ENCODE measurements at regions not wholly inside any gene's neighbourhood (a gene's known extent, or its start where the extent isn't known, plus 50 kb on each side); places are given as distances from the start of the nearest gene placed in this dataset.

DNA sequence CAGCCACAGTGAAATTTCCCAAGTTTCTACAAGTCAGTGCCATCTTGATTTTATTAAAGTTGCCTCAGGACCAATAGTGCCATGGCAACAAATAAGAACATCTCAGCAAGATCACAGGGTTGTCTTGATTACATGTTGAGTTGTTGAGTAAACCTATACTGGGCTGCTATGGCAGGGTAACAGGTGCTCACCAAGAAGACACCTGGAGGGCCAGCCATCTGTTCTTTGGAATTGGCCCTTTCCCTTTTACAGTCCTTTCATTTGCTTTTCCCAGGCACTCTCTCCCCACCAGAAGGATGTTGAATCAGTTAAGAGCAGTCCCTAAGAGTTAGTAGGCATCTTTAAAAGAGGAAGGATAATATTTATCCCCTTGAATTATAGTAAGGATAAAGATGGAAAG, 582.0 kb downstream of the TNS3 start:
- no peaks in the 10 kb centered on the region for H3K4me1 ChIP-seq (ENCODE audit: control insufficient read depth in 2 of 2, insufficient read depth in 2 of 2, low read length in 1 of 2)
- no peaks in the 10 kb centered on the region for H3K27me3 ChIP-seq (ENCODE audit: control insufficient read depth in 1 of 2, insufficient read depth in 2 of 2, low read length in 2 of 2)
- no peak overlapping the region for H3K4me3 ChIP-seq (ENCODE audit: low read depth in 1 of 2, low read length in 2 of 2)
- no peak overlapping the region for H3K27ac ChIP-seq (ENCODE audit: low read depth in 2 of 2, low read length in 1 of 2)
- H3K36me3 ChIP-seq (ENCODE audit: control insufficient read depth in 2 of 2, insufficient read depth in 2 of 2, low read length in 1 of 2), result no peaks in the 10 kb centered on the region
- no peaks in the 10 kb centered on the region for H3K9me3 ChIP-seq (ENCODE audit: control insufficient read depth in 2 of 2, insufficient read depth in 1 of 2, low read depth in 1 of 2, low read length in 1 of 2)

GRCh38 chr7:46996972-46997371, 584.9 kb downstream of the TNS3 start:
- Histone ChIP-seq H3K27me3 (ENCODE audit: control insufficient read depth in 1 of 2, insufficient read depth in 2 of 2, low read length in 2 of 2) (no peaks in the 10 kb centered on the region), H3K4me3 (ENCODE audit: low read depth in 1 of 2, low read length in 2 of 2) (no peak overlapping the region), H3K27ac (ENCODE audit: low read depth in 2 of 2, low read length in 1 of 2) (no peak overlapping the region), H3K9me3 (ENCODE audit: control insufficient read depth in 2 of 2, insufficient read depth in 1 of 2, low read depth in 1 of 2, low read length in 1 of 2) (no peaks in the 10 kb centered on the region), H3K36me3 (ENCODE audit: control insufficient read depth in 2 of 2, insufficient read depth in 2 of 2, low read length in 1 of 2) (no peaks in the 10 kb centered on the region), H3K4me1 (ENCODE audit: control insufficient read depth in 2 of 2, insufficient read depth in 2 of 2, low read length in 1 of 2) (peaks cover 0 to 2% of the 10 kb centered on the region in 2 donors)
- WGBS, 2 donors, result 84 to 85% methylated on average over 3 of the region's 3 CpGs

GRCh38 chr7:46993396-46993795, 588.5 kb downstream of the TNS3 start:
- 46 to 48% methylated on average over 3 of the region's 3 CpGs for WGBS, 2 donors
- no peaks in the 10 kb centered on the region for H3K36me3 ChIP-seq (ENCODE audit: control insufficient read depth in 2 of 2, insufficient read depth in 2 of 2, low read length in 1 of 2)
- no peak overlapping the region for H3K27ac ChIP-seq (ENCODE audit: low read depth in 2 of 2, low read length in 1 of 2)
- no peak overlapping the region for H3K4me3 ChIP-seq (ENCODE audit: low read depth in 1 of 2, low read length in 2 of 2)
- no peaks in the 10 kb centered on the region for H3K27me3 ChIP-seq (ENCODE audit: control insufficient read depth in 1 of 2, insufficient read depth in 2 of 2, low read length in 2 of 2)
- H3K4me1 ChIP-seq (ENCODE audit: control insufficient read depth in 2 of 2, insufficient read depth in 2 of 2, low read length in 1 of 2), result peaks cover 0 to 2% of the 10 kb centered on the region in 2 donors
- H3K9me3 ChIP-seq (ENCODE audit: control insufficient read depth in 2 of 2, insufficient read depth in 1 of 2, low read depth in 1 of 2, low read length in 1 of 2), result no peaks in the 10 kb centered on the region

DNA sequence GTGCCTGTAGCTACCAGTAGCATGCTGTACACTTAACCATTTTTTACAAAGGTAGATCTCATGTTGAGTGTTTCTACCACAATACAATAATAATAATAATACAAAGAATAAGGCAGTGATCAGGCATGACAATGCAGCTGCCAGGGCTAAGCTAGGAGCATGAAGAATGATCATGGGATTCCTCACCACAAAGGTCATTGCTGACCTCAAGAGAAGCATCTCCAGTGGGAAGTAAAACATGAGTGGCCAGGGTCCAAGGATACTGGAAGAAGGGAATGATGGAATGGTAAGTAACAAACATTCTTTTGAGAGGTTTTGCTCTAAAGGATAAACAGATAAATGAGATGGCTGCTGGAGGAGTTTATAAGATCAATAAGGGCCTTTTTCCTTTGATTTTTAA, 591.1 kb downstream of the TNS3 start:
- Histone ChIP-seq H3K27ac (ENCODE audit: low read depth in 2 of 2, low read length in 1 of 2) (no peak overlapping the region), H3K36me3 (ENCODE audit: control insufficient read depth in 2 of 2, insufficient read depth in 2 of 2, low read length in 1 of 2) (no peaks in the 10 kb centered on the region), H3K9me3 (ENCODE audit: control insufficient read depth in 2 of 2, insufficient read depth in 1 of 2, low read depth in 1 of 2, low read length in 1 of 2) (no peaks in the 10 kb centered on the region), H3K27me3 (ENCODE audit: control insufficient read depth in 1 of 2, insufficient read depth in 2 of 2, low read length in 2 of 2) (no peaks in the 10 kb centered on the region), H3K4me1 (ENCODE audit: control insufficient read depth in 2 of 2, insufficient read depth in 2 of 2, low read length in 1 of 2) (peaks cover 0 to 2% of the 10 kb centered on the region in 2 donors), H3K4me3 (ENCODE audit: low read depth in 1 of 2, low read length in 2 of 2) (no peak overlapping the region)

- H3K27me3 ChIP-seq (ENCODE audit: control insufficient read depth in 1 of 2, insufficient read depth in 2 of 2, low read length in 2 of 2), result no peaks in the 10 kb centered on the region
- H3K9me3 ChIP-seq (ENCODE audit: control insufficient read depth in 2 of 2, insufficient read depth in 1 of 2, low read depth in 1 of 2, low read length in 1 of 2), result no peaks in the 10 kb centered on the region
- peaks cover 0 to 2% of the 10 kb centered on the region in 2 donors for H3K4me1 ChIP-seq (ENCODE audit: control insufficient read depth in 2 of 2, insufficient read depth in 2 of 2, low read length in 1 of 2)
- H3K36me3 ChIP-seq (ENCODE audit: control insufficient read depth in 2 of 2, insufficient read depth in 2 of 2, low read length in 1 of 2), result no peaks in the 10 kb centered on the region
- no peak overlapping the region for H3K4me3 ChIP-seq (ENCODE audit: low read depth in 1 of 2, low read length in 2 of 2)
- no peak overlapping the region for H3K27ac ChIP-seq (ENCODE audit: low read depth in 2 of 2, low read length in 1 of 2)
These were observed 592.7 kb downstream of the TNS3 start for GRCh38 chr7:46989247-46989646.

- no peaks in the 10 kb centered on the region for H3K4me1 ChIP-seq (ENCODE audit: control insufficient read depth in 2 of 2, insufficient read depth in 2 of 2, low read length in 1 of 2)
- H3K27me3 ChIP-seq (ENCODE audit: control insufficient read depth in 1 of 2, insufficient read depth in 2 of 2, low read length in 2 of 2), result no peaks in the 10 kb centered on the region
- 68 to 85% methylated on average over 8 of the region's 8 CpGs for WGBS, 2 donors
- no peaks in the 10 kb centered on the region for H3K9me3 ChIP-seq (ENCODE audit: control insufficient read depth in 2 of 2, insufficient read depth in 1 of 2, low read depth in 1 of 2, low read length in 1 of 2)
- no peaks in the 10 kb centered on the region for H3K36me3 ChIP-seq (ENCODE audit: control insufficient read depth in 2 of 2, insufficient read depth in 2 of 2, low read length in 1 of 2)
- no peak overlapping the region for H3K27ac ChIP-seq (ENCODE audit: low read depth in 2 of 2, low read length in 1 of 2)
- no peak overlapping the region for H3K4me3 ChIP-seq (ENCODE audit: low read depth in 1 of 2, low read length in 2 of 2)
These were observed 599.0 kb downstream of the TNS3 start for GRCh38 chr7:46982928-46983327.

GRCh38 chr7:46979439-46979838, 602.5 kb downstream of the TNS3 start:
- Histone ChIP-seq H3K4me1 (ENCODE audit: control insufficient read depth in 2 of 2, insufficient read depth in 2 of 2, low read length in 1 of 2) (no peaks in the 10 kb centered on the region), H3K4me3 (ENCODE audit: low read depth in 1 of 2, low read length in 2 of 2) (no peak overlapping the region), H3K9me3 (ENCODE audit: control insufficient read depth in 2 of 2, insufficient read depth in 1 of 2, low read depth in 1 of 2, low read length in 1 of 2) (no peaks in the 10 kb centered on the region), H3K36me3 (ENCODE audit: control insufficient read depth in 2 of 2, insufficient read depth in 2 of 2, low read length in 1 of 2) (no peaks in the 10 kb centered on the region), H3K27ac (ENCODE audit: low read depth in 2 of 2, low read length in 1 of 2) (no peak overlapping the region), H3K27me3 (ENCODE audit: control insufficient read depth in 1 of 2, insufficient read depth in 2 of 2, low read length in 2 of 2) (no peaks in the 10 kb centered on the region)
- 86 to 87% methylated on average over 1 of the region's 1 CpG for WGBS, 2 donors

- WGBS, 2 donors, result 63 to 65% methylated on average over 2 of the region's 2 CpGs
- no peaks in the 10 kb centered on the region for H3K27me3 ChIP-seq (ENCODE audit: control insufficient read depth in 1 of 2, insufficient read depth in 2 of 2, low read length in 2 of 2)
- no peak overlapping the region for H3K27ac ChIP-seq (ENCODE audit: low read depth in 2 of 2, low read length in 1 of 2)
- no peaks in the 10 kb centered on the region for H3K4me1 ChIP-seq (ENCODE audit: control insufficient read depth in 2 of 2, insufficient read depth in 2 of 2, low read length in 1 of 2)
- H3K36me3 ChIP-seq (ENCODE audit: control insufficient read depth in 2 of 2, insufficient read depth in 2 of 2, low read length in 1 of 2), result no peaks in the 10 kb centered on the region
- no peaks in the 10 kb centered on the region for H3K9me3 ChIP-seq (ENCODE audit: control insufficient read depth in 2 of 2, insufficient read depth in 1 of 2, low read depth in 1 of 2, low read length in 1 of 2)
- no peak overlapping the region for H3K4me3 ChIP-seq (ENCODE audit: low read depth in 1 of 2, low read length in 2 of 2)
These were observed 606.4 kb downstream of the TNS3 start for GRCh38 chr7:46975493-46975892.

- WGBS, 2 donors, result 80% methylated on average over 3 of the region's 3 CpGs
- Histone ChIP-seq H3K27me3 (ENCODE audit: control insufficient read depth in 1 of 2, insufficient read depth in 2 of 2, low read length in 2 of 2) (no peaks in the 10 kb centered on the region), H3K27ac (ENCODE audit: low read depth in 2 of 2, low read length in 1 of 2) (no peak overlapping the region), H3K4me1 (ENCODE audit: control insufficient read depth in 2 of 2, insufficient read depth in 2 of 2, low read length in 1 of 2) (no peaks in the 10 kb centered on the region), H3K36me3 (ENCODE audit: control insufficient read depth in 2 of 2, insufficient read depth in 2 of 2, low read length in 1 of 2) (no peaks in the 10 kb centered on the region), H3K9me3 (ENCODE audit: control insufficient read depth in 2 of 2, insufficient read depth in 1 of 2, low read depth in 1 of 2, low read length in 1 of 2) (no peaks in the 10 kb centered on the region), H3K4me3 (ENCODE audit: low read depth in 1 of 2, low read length in 2 of 2) (no peak overlapping the region)
These were observed 609.7 kb downstream of the TNS3 start for GRCh38 chr7:46972205-46972604.

GRCh38 chr7:46970476-46970875, 611.4 kb downstream of the TNS3 start:
- Histone ChIP-seq H3K27me3 (ENCODE audit: control insufficient read depth in 1 of 2, insufficient read depth in 2 of 2, low read length in 2 of 2) (no peaks in the 10 kb centered on the region), H3K27ac (ENCODE audit: low read depth in 2 of 2, low read length in 1 of 2) (no peak overlapping the region), H3K9me3 (ENCODE audit: control insufficient read depth in 2 of 2, insufficient read depth in 1 of 2, low read depth in 1 of 2, low read length in 1 of 2) (no peaks in the 10 kb centered on the region), H3K4me1 (ENCODE audit: control insufficient read depth in 2 of 2, insufficient read depth in 2 of 2, low read length in 1 of 2) (no peaks in the 10 kb centered on the region), H3K36me3 (ENCODE audit: control insufficient read depth in 2 of 2, insufficient read depth in 2 of 2, low read length in 1 of 2) (no peaks in the 10 kb centered on the region), H3K4me3 (ENCODE audit: low read depth in 1 of 2, low read length in 2 of 2) (no peak overlapping the region)
- 88 to 95% methylated on average over 1 of the region's 1 CpG for WGBS, 2 donors

All from esophagus (tissue), 2 donors.